ENCODE measurements at regions not wholly inside any gene's neighbourhood (a gene's known extent, or its start where the extent isn't known, plus 50 kb on each side); places are given as distances from the start of the nearest gene placed in this dataset.

GRCh38 chr15:23897091-23897490 is 210.0 kb upstream of the NDN start:
- H3K4me1 ChIP-seq (replicated peaks): no peaks in the 10 kb centered on the region
- no peaks in the 10 kb centered on the region for H3K9me3 ChIP-seq
- intact Hi-C loops (cut with DNase I): no loop called here
- no peak for DNase-seq (ENCODE audit: low spot score)
- no peak overlapping the region for H3K27ac ChIP-seq
- 65% methylated on average over 6 of the region's 6 CpGs for WGBS
- H3K36me3 ChIP-seq: no peaks in the 10 kb centered on the region
- H3K27me3 ChIP-seq (replicated peaks; ENCODE audit: insufficient read depth): no peaks in the 10 kb centered on the region
- TF ChIP-seq POLR2A (IDR thresholded peaks at IDR 0.05) (no peak), POLR2AphosphoS5 (IDR thresholded peaks at IDR 0.05) (no peak), CTCF (IDR thresholded peaks at IDR 0.05) (no peak)
- H3K4me3 ChIP-seq: no peak overlapping the region

- Histone ChIP-seq H3K27me3 (replicated peaks; ENCODE audit: insufficient read depth) (no peaks in the 10 kb centered on the region), H3K9me3 (no peaks in the 10 kb centered on the region), H3K4me1 (replicated peaks) (no peaks in the 10 kb centered on the region), H3K36me3 (no peaks in the 10 kb centered on the region), H3K4me3 (no peak overlapping the region), H3K27ac (no peak overlapping the region)
- WGBS: 48% methylated on average over 24 of the region's 24 CpGs
- TF ChIP-seq CTCF (IDR thresholded peaks at IDR 0.05) (no peak), POLR2A (IDR thresholded peaks at IDR 0.05) (no peak), POLR2AphosphoS5 (IDR thresholded peaks at IDR 0.05) (no peak)
- intact Hi-C loops (cut with DNase I): no loop called here
- DNase-seq (ENCODE audit: low spot score): no peak
These were observed 210.4 kb upstream of the NDN start for GRCh38 chr15:23897531-23897930.

- no peak for TF ChIP-seq POLR2A (IDR thresholded peaks at IDR 0.05)
- TF ChIP-seq POLR2AphosphoS5 (IDR thresholded peaks at IDR 0.05): no peak
- TF ChIP-seq CTCF (IDR thresholded peaks at IDR 0.05): no peak
- Histone ChIP-seq H3K4me3 (no peak overlapping the region), H3K36me3 (no peaks in the 10 kb centered on the region), H3K4me1 (replicated peaks) (no peaks in the 10 kb centered on the region), H3K27ac (no peak overlapping the region), H3K27me3 (replicated peaks; ENCODE audit: insufficient read depth) (no peaks in the 10 kb centered on the region), H3K9me3 (no peaks in the 10 kb centered on the region)
- WGBS: 32% methylated on average over 2 of the region's 2 CpGs
- intact Hi-C loops (cut with DNase I): no loop called here
- no peak for DNase-seq (ENCODE audit: low spot score)
These were observed 222.9 kb upstream of the NDN start for GRCh38 chr15:23910030-23910429.

- H3K4me3 ChIP-seq: no peak overlapping the region
- intact Hi-C loops (cut with DNase I): no loop called here
- H3K4me1 ChIP-seq (replicated peaks): no peaks in the 10 kb centered on the region
- no peaks in the 10 kb centered on the region for H3K36me3 ChIP-seq
- H3K27ac ChIP-seq: no peak overlapping the region
- H3K9me3 ChIP-seq: no peaks in the 10 kb centered on the region
- no peaks in the 10 kb centered on the region for H3K27me3 ChIP-seq (replicated peaks; ENCODE audit: insufficient read depth)
- no peak for DNase-seq (ENCODE audit: low spot score)
- TF ChIP-seq CTCF (IDR thresholded peaks at IDR 0.05): no peak
- no peak for TF ChIP-seq POLR2A (IDR thresholded peaks at IDR 0.05)
- TF ChIP-seq POLR2AphosphoS5 (IDR thresholded peaks at IDR 0.05): no peak
- 35% methylated on average over 12 of the region's 12 CpGs for WGBS
These were observed 225.1 kb upstream of the NDN start for GRCh38 chr15:23912191-23912590.

- H3K27ac ChIP-seq: no peak overlapping the region
These were observed 226.0 kb upstream of the NDN start for GRCh38 chr15:23913081-23913480.

More at GRCh38 chr15:23913081-23913480, 226.0 kb upstream of the NDN start:
- H3K4me3 ChIP-seq: no peak overlapping the region
- no peaks in the 10 kb centered on the region for H3K9me3 ChIP-seq
- H3K36me3 ChIP-seq: no peaks in the 10 kb centered on the region
- no peaks in the 10 kb centered on the region for H3K27me3 ChIP-seq (replicated peaks; ENCODE audit: insufficient read depth)
- no peak for DNase-seq (ENCODE audit: low spot score)
- WGBS: 50% methylated on average over 5 of the region's 5 CpGs
- TF ChIP-seq POLR2A (IDR thresholded peaks at IDR 0.05) (no peak), CTCF (IDR thresholded peaks at IDR 0.05) (no peak), POLR2AphosphoS5 (IDR thresholded peaks at IDR 0.05) (no peak)
- intact Hi-C loops (cut with DNase I): no loop called here
- no peaks in the 10 kb centered on the region for H3K4me1 ChIP-seq (replicated peaks)

All from prostate gland (tissue), 2 donors.